Neuronal stem cell (in vitro differentiated cells): ENCODE measurements at regions not wholly inside any gene's neighbourhood (a gene's known extent, or its start where the extent isn't known, plus 50 kb on each side); places are given as distances from the start of the nearest gene placed in this dataset.

Experiments
- DNase-seq: peaks from one replicate; pipeline ENCODE4 v3.0.0-alpha.2; 2013; ENCODE audit warnings: low spot score
- H2AFZ ChIP-seq: one replicate; pipeline ENCODE4 v1.6.1; 2013; ENCODE audit warnings: mild to moderate bottlenecking, low read length, inconsistent platforms
- H2AK5ac ChIP-seq: 2 replicates; pipeline ENCODE4 v1.6.1; 2013; ENCODE audit warnings: low read depth, mild to moderate bottlenecking, inconsistent platforms, low read length, moderate library complexity, mixed read lengths
- H2BK120ac ChIP-seq: 2 replicates; pipeline ENCODE4 v1.6.1; 2013; ENCODE audit warnings: low read depth, mild to moderate bottlenecking, inconsistent platforms, low read length, moderate library complexity, mixed read lengths
- H2BK12ac ChIP-seq: one replicate; pipeline ENCODE4 v1.6.1; 2013; ENCODE audit warnings: low read length, inconsistent platforms
- H2BK15ac ChIP-seq: 2 replicates; pipeline ENCODE4 v1.6.1; 2013; ENCODE audit warnings: mild to moderate bottlenecking, low read length, inconsistent platforms, mixed read lengths
- H2BK5ac ChIP-seq: one replicate; pipeline ENCODE4 v1.6.1; 2013; ENCODE audit warnings: inconsistent platforms, mild to moderate bottlenecking, low read length, moderate library complexity
- H3K14ac ChIP-seq: one replicate; pipeline ENCODE4 v1.6.1; 2013; ENCODE audit warnings: low read length, inconsistent platforms
- H3K18ac ChIP-seq: 2 replicates; pipeline ENCODE4 v1.6.1; 2013; ENCODE audit warnings: low read length, inconsistent platforms
- H3K23ac ChIP-seq: 2 replicates; pipeline ENCODE4 v1.6.1; 2013; ENCODE audit warnings: low read depth, mild to moderate bottlenecking, mixed read lengths, low read length, inconsistent platforms; ENCODE audit not compliant: poor library complexity
- H3K27ac ChIP-seq: replicated peaks from 3 replicates; pipeline ENCODE4 v1.5.1; 2013; ENCODE audit warnings: low read length, inconsistent platforms
- H3K27me3 ChIP-seq, 3 experiments: 2 replicates each; pipeline ENCODE4 v1.6.1; 2013; ENCODE audit warnings: low read length in 3 of 3, mild to moderate bottlenecking in 2 of 3, inconsistent platforms in 1 of 3, low read depth in 1 of 3, mixed read lengths in 1 of 3, moderate library complexity in 1 of 3; ENCODE audit not compliant: control insufficient read depth in 3 of 3, insufficient read depth in 3 of 3
- H3K36me3 ChIP-seq, 2 donors: replicated peaks in 1 of 2; 2 replicates each; pipeline ENCODE4 v1.6.1; 2013; ENCODE audit warnings: low read length in 2 of 2; ENCODE audit not compliant: control insufficient read depth in 2 of 2, insufficient read depth in 2 of 2
- H3K4ac ChIP-seq: 2 replicates; pipeline ENCODE4 v1.6.1; 2013; ENCODE audit warnings: inconsistent platforms, mild to moderate bottlenecking, low read length, moderate library complexity
- H3K4me1 ChIP-seq, 2 donors: 1 replicate in 1 of 2; 2 replicates in 1 of 2; pipeline ENCODE4 v1.6.1; 2013; ENCODE audit warnings: low read length in 2 of 2, low read depth in 1 of 2; ENCODE audit not compliant: control insufficient read depth in 2 of 2, insufficient read depth in 1 of 2
- H3K4me2 ChIP-seq: one replicate; pipeline ENCODE4 v1.6.1; 2013; ENCODE audit warnings: mild to moderate bottlenecking, low read length, inconsistent platforms; ENCODE audit not compliant: insufficient read depth, poor library complexity, severe bottlenecking
- H3K4me3 ChIP-seq, 2 donors: 2 replicates each; pipeline ENCODE4 v1.5.1; 2013; ENCODE audit warnings: low read length in 2 of 2, mild to moderate bottlenecking in 2 of 2, inconsistent platforms in 1 of 2, moderate library complexity in 1 of 2
- H3K79me1 ChIP-seq: one replicate; pipeline ENCODE4 v1.6.1; 2013; ENCODE audit warnings: low read depth, mild to moderate bottlenecking, inconsistent platforms, low read length, moderate library complexity
- H3K9ac ChIP-seq: one replicate; pipeline ENCODE4 v1.6.1; 2013; ENCODE audit warnings: mild to moderate bottlenecking, low read depth, low read length, inconsistent platforms; ENCODE audit not compliant: poor library complexity
- H3K9me3 ChIP-seq, 2 donors: replicated peaks in 1 of 2; 2 replicates each; pipeline versions ENCODE3 to v1.6.1; 2013; ENCODE audit warnings: low read length in 2 of 2, mild to moderate bottlenecking in 2 of 2, inconsistent platforms in 1 of 2, low read depth in 1 of 2, mixed read lengths in 1 of 2, moderate library complexity in 1 of 2; ENCODE audit not compliant: control insufficient read depth in 2 of 2, insufficient read depth in 1 of 2
- H4K8ac ChIP-seq: one replicate; pipeline ENCODE4 v1.6.1; 2013; ENCODE audit warnings: low read depth, mild to moderate bottlenecking, inconsistent platforms, low read length, moderate library complexity
- H4K91ac ChIP-seq: one replicate; pipeline ENCODE4 v1.6.1; 2013; ENCODE audit warnings: low read length, low read depth, mild to moderate bottlenecking, inconsistent platforms; ENCODE audit not compliant: poor library complexity
- WGBS, 2 donors: extraction: QIAGEN DNeasy Blood & Tissue Kit; methylation state at CpG; one replicate each; pipeline ENCODE4 v1.1.7; 2013; ENCODE audit warnings: missing lambda C conversion rate in 2 of 2, mixed read lengths in 1 of 2; ENCODE audit not compliant: insufficient read length in 2 of 2, insufficient replicate concordance in 1 of 2; ENCODE audit errors: extremely low coverage in 2 of 2; 5-methylcytosine and 5-hydroxymethylcytosine counted together

GRCh38 chr13:20287976-20288375 lies 55.9 kb upstream of the GJB6 start:
- no CpG with 5 or more reads among the region's 1 CpG for WGBS, 2 donors

GRCh38 chr13:20285530-20285929 lies 53.4 kb upstream of the GJB6 start:
- no peak overlapping the region for H2AFZ ChIP-seq
- H3K4ac ChIP-seq: no peak overlapping the region
- no peak overlapping the region for H3K23ac ChIP-seq
- H3K27ac ChIP-seq: no peak overlapping the region
- H3K27me3 ChIP-seq: no peaks in the 10 kb centered on the region
- H4K8ac ChIP-seq: no peak overlapping the region
- no peak overlapping the region for H3K18ac ChIP-seq
- H3K9me3 ChIP-seq: peaks cover 6 to 9% of the 10 kb centered on the region in 2 donors
- no peak overlapping the region for H3K14ac ChIP-seq
- no peak overlapping the region for H2BK5ac ChIP-seq
- H2BK12ac ChIP-seq: no peak overlapping the region
- DNase-seq: no peak
- no peak overlapping the region for H2BK15ac ChIP-seq
- no peak overlapping the region for H4K91ac ChIP-seq
- H2BK120ac ChIP-seq: no peak overlapping the region
- H3K4me2 ChIP-seq: no peak overlapping the region
- no peaks in the 10 kb centered on the region for H3K4me1 ChIP-seq
- no peak overlapping the region for H3K9ac ChIP-seq
- no peaks in the 10 kb centered on the region for H3K79me1 ChIP-seq
- no CpG with 5 or more reads among the region's 2 CpGs for WGBS, 2 donors
- H2AK5ac ChIP-seq: no peak overlapping the region
- no peak overlapping the region for H3K4me3 ChIP-seq
- H3K36me3 ChIP-seq: no peaks in the 10 kb centered on the region

More at GRCh38 chr13:20287976-20288375, 55.9 kb upstream of the GJB6 start:
- no peak overlapping the region for H3K4me3 ChIP-seq
- H4K8ac ChIP-seq: no peak overlapping the region
- H4K91ac ChIP-seq: no peak overlapping the region
- no peak overlapping the region for H2BK15ac ChIP-seq
- H3K4ac ChIP-seq: no peak overlapping the region
- H3K9me3 ChIP-seq: peaks cover 3 to 9% of the 10 kb centered on the region in 2 donors
- H3K27me3 ChIP-seq: no peaks in the 10 kb centered on the region
- DNase-seq: no peak
- H3K4me2 ChIP-seq: no peak overlapping the region
- no peak overlapping the region for H3K14ac ChIP-seq
- H3K23ac ChIP-seq: no peak overlapping the region
- H2AK5ac ChIP-seq: no peak overlapping the region
- no peak overlapping the region for H2AFZ ChIP-seq
- no peaks in the 10 kb centered on the region for H3K79me1 ChIP-seq
- no peak overlapping the region for H2BK120ac ChIP-seq
- H3K9ac ChIP-seq: no peak overlapping the region
- H3K36me3 ChIP-seq: no peaks in the 10 kb centered on the region
- H2BK5ac ChIP-seq: no peak overlapping the region
- H3K18ac ChIP-seq: no peak overlapping the region
- H3K27ac ChIP-seq: no peak overlapping the region
- no peaks in the 10 kb centered on the region for H3K4me1 ChIP-seq
- H2BK12ac ChIP-seq: no peak overlapping the region
